ENCODE measurements at regions not wholly inside any gene's neighbourhood (a gene's known extent, or its start where the extent isn't known, plus 50 kb on each side); places are given as distances from the start of the nearest gene placed in this dataset.

GRCh38 chr12:124406043-124406442 is 111.2 kb downstream of the RFLNA start (continued):
- TF ChIP-seq E2F1 (CRISPR knock-in tag; IDR thresholded peaks at IDR 0.05), result no peak
- TF ChIP-seq RORB (CRISPR knock-in tag; IDR thresholded peaks at IDR 0.05), result no peak
- TF ChIP-seq ATF1 (CRISPR knock-in tag; IDR thresholded peaks at IDR 0.05), result no peak
- no peak for TF ChIP-seq ZNF219 (CRISPR knock-in tag; IDR thresholded peaks at IDR 0.05; ENCODE audit: borderline replicate concordance)
- no peak for TF ChIP-seq STAT6 (CRISPR knock-in tag; conservative IDR thresholded peaks at IDR 0.05; ENCODE audit: low read depth)
- TF ChIP-seq RELA (CRISPR knock-in tag; IDR thresholded peaks at IDR 0.05; ENCODE audit: borderline replicate concordance), result no peak

- Mint-ChIP-seq H3K36me3 (peaks cover 11% of the 10 kb centered on the region), H3K4me3 (no peak overlapping the region), H3K4me1 (peaks cover 44% of the 10 kb centered on the region), H3K27me3 (ENCODE audit: low read depth) (no peaks in the 10 kb centered on the region; the same call in 1 of the 2 replicates), H3K27ac (no peak overlapping the region), H3K9me3 (no peaks in the 10 kb centered on the region)
- POLR2A ChIA-PET, result no interaction called here
- CTCF ChIA-PET, result no interaction called here
- DNase-seq (ENCODE audit: low spot score), result no peak
- no peak for ATAC-seq
- TF ChIP-seq ZNF423 (CRISPR knock-in tag; IDR thresholded peaks at IDR 0.05), result no peak
- TF ChIP-seq PREB (CRISPR knock-in tag; IDR thresholded peaks at IDR 0.05; ENCODE audit: borderline replicate concordance), result no peak
- no peak for TF ChIP-seq FOXK1 (CRISPR knock-in tag; IDR thresholded peaks at IDR 0.05)
- TF ChIP-seq ZNF263 (CRISPR knock-in tag; IDR thresholded peaks at IDR 0.05; ENCODE audit: low read depth), result no peak
- TF ChIP-seq ZNF281 (CRISPR knock-in tag; IDR thresholded peaks at IDR 0.05), result no peak
- TF ChIP-seq FOXJ3 (CRISPR knock-in tag; IDR thresholded peaks at IDR 0.05; ENCODE audit: borderline replicate concordance), result no peak
- TF ChIP-seq MXD4 (CRISPR knock-in tag; IDR thresholded peaks at IDR 0.05; ENCODE audit: borderline replicate concordance), result no peak
- TF ChIP-seq E2F4 (CRISPR knock-in tag; IDR thresholded peaks at IDR 0.05; ENCODE audit: borderline replicate concordance, low read depth), result no peak
- no peak for TF ChIP-seq ETV6 (CRISPR knock-in tag; IDR thresholded peaks at IDR 0.05)
- no peak for TF ChIP-seq USF2 (CRISPR knock-in tag; IDR thresholded peaks at IDR 0.05)
- TF ChIP-seq JAZF1 (CRISPR knock-in tag; IDR thresholded peaks at IDR 0.05), result no peak
- TF ChIP-seq TCF7 (CRISPR knock-in tag; IDR thresholded peaks at IDR 0.05; ENCODE audit: low read depth), result no peak
- no peak for TF ChIP-seq OVOL2 (CRISPR knock-in tag; IDR thresholded peaks at IDR 0.05; ENCODE audit: borderline replicate concordance)
- TF ChIP-seq ATF6 (CRISPR knock-in tag; IDR thresholded peaks at IDR 0.05), result no peak
- TF ChIP-seq ZNF512 (CRISPR knock-in tag; IDR thresholded peaks at IDR 0.05; ENCODE audit: borderline replicate concordance), result no peak
- TF ChIP-seq E2F1 (CRISPR knock-in tag; IDR thresholded peaks at IDR 0.05), result no peak
These were observed 110.7 kb downstream of the RFLNA start for GRCh38 chr12:124405592-124405991.

Measured in WTC11 (cell line).